ENCODE measurements at regions not wholly inside any gene's neighbourhood (a gene's known extent, or its start where the extent isn't known, plus 50 kb on each side); places are given as distances from the start of the nearest gene placed in this dataset.
A peak's percentile ranks its signal among the peaks of the same experiment; 100 is the strongest.

- TF ChIP-seq, protein P1, sequence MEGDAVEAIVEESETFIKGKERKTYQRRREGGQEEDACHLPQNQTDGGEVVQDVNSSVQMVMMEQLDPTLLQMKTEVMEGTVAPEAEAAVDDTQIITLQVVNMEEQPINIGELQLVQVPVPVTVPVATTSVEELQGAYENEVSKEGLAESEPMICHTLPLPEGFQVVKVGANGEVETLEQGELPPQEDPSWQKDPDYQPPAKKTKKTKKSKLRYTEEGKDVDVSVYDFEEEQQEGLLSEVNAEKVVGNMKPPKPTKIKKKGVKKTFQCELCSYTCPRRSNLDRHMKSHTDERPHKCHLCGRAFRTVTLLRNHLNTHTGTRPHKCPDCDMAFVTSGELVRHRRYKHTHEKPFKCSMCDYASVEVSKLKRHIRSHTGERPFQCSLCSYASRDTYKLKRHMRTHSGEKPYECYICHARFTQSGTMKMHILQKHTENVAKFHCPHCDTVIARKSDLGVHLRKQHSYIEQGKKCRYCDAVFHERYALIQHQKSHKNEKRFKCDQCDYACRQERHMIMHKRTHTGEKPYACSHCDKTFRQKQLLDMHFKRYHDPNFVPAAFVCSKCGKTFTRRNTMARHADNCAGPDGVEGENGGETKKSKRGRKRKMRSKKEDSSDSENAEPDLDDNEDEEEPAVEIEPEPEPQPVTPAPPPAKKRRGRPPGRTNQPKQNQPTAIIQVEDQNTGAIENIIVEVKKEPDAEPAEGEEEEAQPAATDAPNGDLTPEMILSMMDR (conservative IDR thresholded peaks at IDR 0.05), result no peak
- peak overlapping the region; percentile 81 for H3K27ac ChIP-seq
Observed at GRCh38 chr15:35727627-35728026, 181.7 kb upstream of the DPH6 start.

DNA sequence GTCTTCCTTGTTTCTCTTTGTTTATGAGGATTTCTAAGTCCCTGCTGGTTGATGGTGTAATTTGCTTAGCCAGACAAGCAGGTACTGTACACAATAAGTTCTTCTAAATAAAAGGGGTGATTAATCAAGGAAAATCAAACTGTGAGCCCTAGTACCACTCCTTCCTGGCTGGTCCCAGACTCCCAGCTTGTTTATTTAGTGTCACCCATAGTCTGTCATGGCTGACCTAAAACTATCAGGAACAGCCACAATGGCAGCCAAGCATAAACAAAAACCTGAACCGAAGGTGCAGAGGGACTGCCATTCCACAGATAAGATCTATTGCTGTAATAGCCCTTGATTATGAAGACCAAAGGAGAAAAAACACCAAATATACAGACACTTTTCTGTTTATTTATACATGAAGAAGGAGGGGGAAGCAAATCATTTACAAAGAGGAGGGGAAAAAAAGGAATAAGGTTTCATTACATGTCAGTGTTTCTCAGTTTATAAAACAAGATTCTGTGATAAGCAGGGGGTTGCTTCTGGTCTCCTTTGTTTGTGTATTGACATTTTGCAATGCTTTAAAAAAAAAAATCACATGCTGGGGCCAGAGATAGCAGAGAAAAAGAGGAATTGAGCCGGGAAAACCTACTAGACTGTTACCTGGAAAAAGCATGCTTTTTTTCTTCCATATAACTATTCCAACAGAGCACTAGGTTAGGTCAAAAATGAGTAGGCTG is 182.4 kb upstream of the DPH6 start:
- peak overlapping the region; percentile 81 for H3K27ac ChIP-seq

GRCh38 chr15:35736150-35736549 is 190.2 kb upstream of the DPH6 start:
- H3K27ac ChIP-seq, result no peak overlapping the region
- TF ChIP-seq, protein P1 (conservative IDR thresholded peaks at IDR 0.05), result no peak

More for the DNA sequence above, 182.4 kb upstream of the DPH6 start:
- TF ChIP-seq, protein P1 (conservative IDR thresholded peaks at IDR 0.05), result 0 out of 2 replicates have a peak, but pooled peaks have one; percentile 8

GRCh38 chr15:35737441-35737840 is 191.5 kb upstream of the DPH6 start:
- H3K27ac ChIP-seq, result no peak overlapping the region
- TF ChIP-seq, protein P1 (conservative IDR thresholded peaks at IDR 0.05), result no peak

DNA sequence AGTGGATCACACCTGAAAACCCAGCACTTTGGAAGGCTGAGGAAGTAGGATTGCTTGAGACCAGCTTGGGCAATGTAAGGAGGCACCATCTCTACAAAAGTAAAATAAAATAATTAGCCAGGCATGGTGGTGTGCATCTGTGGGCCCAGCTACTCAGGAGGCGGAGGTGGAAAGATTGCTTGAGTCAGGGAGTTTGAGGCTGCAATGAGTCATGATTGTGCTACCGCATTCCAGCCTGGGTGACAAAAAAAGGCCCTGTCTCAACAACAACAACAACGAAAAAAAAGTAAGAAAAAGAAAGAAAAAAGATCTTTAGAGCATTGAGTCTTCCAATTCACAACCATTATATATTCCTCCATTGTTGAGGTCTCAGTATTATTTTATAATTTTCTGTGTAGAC is 192.4 kb upstream of the DPH6 start:
- H3K27ac ChIP-seq, result no peak overlapping the region
- TF ChIP-seq, protein P1 (conservative IDR thresholded peaks at IDR 0.05), result no peak

GRCh38 chr15:35740761-35741160 is 194.8 kb upstream of the DPH6 start:
- no peak overlapping the region for H3K27ac ChIP-seq
- TF ChIP-seq, protein P1 (conservative IDR thresholded peaks at IDR 0.05), result no peak

DNA sequence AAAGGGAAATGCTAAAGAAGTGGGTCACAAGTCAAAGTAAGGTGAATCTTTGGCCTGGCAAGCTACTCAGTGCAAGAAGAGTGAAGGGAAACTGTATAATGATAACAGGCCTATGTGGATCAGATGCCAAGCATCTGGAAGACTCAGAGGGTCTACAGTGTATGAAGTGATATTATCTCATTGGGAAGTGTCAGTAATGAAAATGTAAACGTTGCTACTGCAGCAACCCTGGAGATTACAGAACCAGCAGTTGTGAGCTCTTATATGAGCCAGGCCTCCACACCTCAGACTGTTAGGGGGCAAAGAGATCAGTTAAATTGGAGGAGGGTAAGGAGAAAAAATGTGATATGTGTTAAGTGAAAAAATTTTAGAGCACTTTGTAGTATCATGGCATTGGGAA is 195.4 kb upstream of the DPH6 start:
- H3K27ac ChIP-seq, result no peak overlapping the region
- TF ChIP-seq, protein P1 (conservative IDR thresholded peaks at IDR 0.05), result no peak
